ENCODE measurements at regions not wholly inside any gene's neighbourhood (a gene's known extent, or its start where the extent isn't known, plus 50 kb on each side); places are given as distances from the start of the nearest gene placed in this dataset.

GRCh38 chr4:8922481-8922880, 50.8 kb upstream of the HMX1 start:
- Histone ChIP-seq H2BK5ac (ENCODE audit: low read depth, low read length, poor library complexity, severe bottlenecking) (no peak overlapping the region), H2AK9ac (replicated peaks; ENCODE audit: low read depth, low read length, poor library complexity) (no peak overlapping the region), H3K4me3 (ENCODE audit: insufficient read depth, low read depth, low read length) (no peak overlapping the region), H2BK20ac (ENCODE audit: low read depth, low read length) (no peak overlapping the region), H3K79me1 (ENCODE audit: low read depth in 1 of 2, low read length in 2 of 2) (no peaks in the 10 kb centered on the region), H2BK120ac (ENCODE audit: low read depth, low read length) (no peak overlapping the region), H3K4me1 (ENCODE audit: control insufficient read depth, insufficient read depth, low read length) (no peaks in the 10 kb centered on the region), H3K27ac (ENCODE audit: insufficient read depth, low read length) (no peak overlapping the region), H4K20me1 (ENCODE audit: insufficient read depth, low read length) (no peaks in the 10 kb centered on the region), H2BK15ac (ENCODE audit: low read depth, low read length) (no peak overlapping the region), H3K9me3 (ENCODE audit: control insufficient read depth, insufficient read depth, low read length) (peaks cover 5% of the 10 kb centered on the region; the same call in 1 of the 2 replicates), H4K91ac (ENCODE audit: insufficient read depth, low read depth, low read length) (no peak overlapping the region), H3K18ac (ENCODE audit: low read depth, low read length) (no peak overlapping the region), H3K14ac (replicated peaks; ENCODE audit: low read depth, low read length) (no peak overlapping the region), H3K56ac (ENCODE audit: extremely low read depth, insufficient read depth, low read length) (no peak overlapping the region), H3K4ac (ENCODE audit: low read depth, low read length) (no peak overlapping the region), H3K36me3 (ENCODE audit: control insufficient read depth, insufficient read depth, low read length) (no peaks in the 10 kb centered on the region), H4K8ac (ENCODE audit: low read depth in 2 of 2, low read length in 2 of 2) (no peak overlapping the region), H2AFZ (replicated peaks; ENCODE audit: low read length, poor library complexity) (no peak overlapping the region), H4K5ac (ENCODE audit: low read depth, low read length) (no peak overlapping the region), H3K9me1 (ENCODE audit: insufficient read depth, low read length) (no peaks in the 10 kb centered on the region), H2AK5ac (ENCODE audit: low read depth, low read length) (no peak overlapping the region), H3K23ac (ENCODE audit: low read depth, low read length) (no peak overlapping the region), H3K27me3 (ENCODE audit: control insufficient read depth, insufficient read depth, low read length) (no peaks in the 10 kb centered on the region), H3K9ac (ENCODE audit: low read depth, low read length) (no peak overlapping the region), H3K4me2 (ENCODE audit: low read depth, low read length) (no peak overlapping the region)
- intact Hi-C loops (cut with micrococcal nuclease), result no loop called here
- BruUV-seq (replicated peaks), result no TSS peak
- ATAC-seq (ENCODE audit: low read depth) (no peak), DNase-seq (no peak)
- dilution Hi-C loops (cut with HindIII; ENCODE audit: low sequenced_read_pairs, unreplicated experiment), result no loop called here
- WGBS, 2 experiments (ENCODE audit: extremely low coverage in 2 of 2, insufficient read length in 1 of 2), result no CpG with 5 or more reads among the region's 1 CpG
- in situ Hi-C loops (cut with MboI; ENCODE audit: low sequenced_read_pairs), result no loop called here
- POLR2A ChIA-PET (ENCODE audit: unreplicated experiment), result no interaction called here
- TF ChIP-seq POLR2A (IDR thresholded peaks at IDR 0.05; ENCODE audit: low read depth, low read length), result no peak
- no peak for TF ChIP-seq MAZ (IDR thresholded peaks at IDR 0.05; ENCODE audit: borderline replicate concordance, low read depth, low read length)
- TF ChIP-seq ELK1 (IDR thresholded peaks at IDR 0.05; ENCODE audit: borderline replicate concordance, low read depth, low read length), result no peak
- TF ChIP-seq CHD1 (IDR thresholded peaks at IDR 0.05; ENCODE audit: low read depth, low read length), result no peak
- TF ChIP-seq CTCF (conservative IDR thresholded peaks at IDR 0.05; ENCODE audit: low read depth, low read length), result no peak
- TF ChIP-seq FOS (IDR thresholded peaks at IDR 0.05; ENCODE audit: low read depth, low read length), result no peak
- TF ChIP-seq MAFK (IDR thresholded peaks at IDR 0.05; ENCODE audit: low read depth, low read length), result no peak
- TF ChIP-seq CEBPB (IDR thresholded peaks at IDR 0.05; ENCODE audit: low read depth, low read length), result no peak
- TF ChIP-seq MXI1 (IDR thresholded peaks at IDR 0.05; ENCODE audit: borderline replicate concordance, low read depth, low read length), result no peak
- no peak for TF ChIP-seq BHLHE40 (IDR thresholded peaks at IDR 0.05; ENCODE audit: low read depth, low read length)
- TF ChIP-seq NFE2L2 (IDR thresholded peaks at IDR 0.05; ENCODE audit: low read depth, low read length), result no peak
- TF ChIP-seq USF2 (IDR thresholded peaks at IDR 0.05; ENCODE audit: low read depth, low read length), result no peak
- no peak for TF ChIP-seq RCOR1 (IDR thresholded peaks at IDR 0.05; ENCODE audit: insufficient replicate concordance, low read length)
- TF ChIP-seq RFX5 (IDR thresholded peaks at IDR 0.05; ENCODE audit: low read depth, low read length), result no peak
- TF ChIP-seq SMC3 (IDR thresholded peaks at IDR 0.05; ENCODE audit: low read depth, low read length), result no peak
- no peak for TF ChIP-seq RAD21 (IDR thresholded peaks at IDR 0.05; ENCODE audit: low read length)
- CTCF ChIA-PET, result no interaction called here

Measured in IMR-90 (cell line).